GM18511 (cell line): ENCODE measurements at regions not wholly inside any gene's neighbourhood (a gene's known extent, or its start where the extent isn't known, plus 50 kb on each side); places are given as distances from the start of the nearest gene placed in this dataset.

Source experiments
- ATAC-seq: cut with Tn5 transposase; IDR thresholded peaks from one replicate; pipeline ENCODE4 v1.9.1; 2021; ENCODE audit warnings: mild to moderate bottlenecking, moderate library complexity; ENCODE audit not compliant: unreplicated experiment

- ATAC-seq, result no peak
Measured at GRCh38 chr9:109910671-109911518, 130.9 kb downstream of the PALM2AKAP2 start.

- no peak for ATAC-seq
Measured at GRCh38 chr9:109912082-109912582, 132.1 kb downstream of the PALM2AKAP2 start.

- ATAC-seq, result peak; percentile 54
Measured at GRCh38 chr9:109912726-109913460, 132.9 kb downstream of the PALM2AKAP2 start.

GRCh38 chr9:109913461-109913810 is 133.4 kb downstream of the PALM2AKAP2 start:
- no peak for ATAC-seq

- ATAC-seq, result peak; percentile 57
Measured at GRCh38 chr9:109914280-109915027, 134.5 kb downstream of the PALM2AKAP2 start.

GRCh38 chr9:109916316-109916715 is 136.3 kb downstream of the PALM2AKAP2 start:
- ATAC-seq, result no peak

GRCh38 chr9:109918339-109919163 is 138.6 kb downstream of the PALM2AKAP2 start:
- peak; percentile 75 for ATAC-seq

- ATAC-seq, result no peak
Measured at GRCh38 chr9:109919736-109920408, 139.9 kb downstream of the PALM2AKAP2 start.

GRCh38 chr9:109922617-109923470 is 142.8 kb downstream of the PALM2AKAP2 start:
- ATAC-seq, result no peak

- no peak for ATAC-seq
Measured at GRCh38 chr9:109923471-109923760, 143.4 kb downstream of the PALM2AKAP2 start.

- ATAC-seq, result no peak
Measured at GRCh38 chr9:109923806-109924205, 143.8 kb downstream of the PALM2AKAP2 start.

GRCh38 chr9:109925799-109926198 is 145.8 kb downstream of the PALM2AKAP2 start:
- no peak for ATAC-seq

GRCh38 chr9:109926421-109926869 is 146.4 kb downstream of the PALM2AKAP2 start:
- no peak for ATAC-seq

- ATAC-seq, result no peak
Measured at GRCh38 chr9:109931623-109932022, 151.6 kb downstream of the PALM2AKAP2 start.

GRCh38 chr9:109934136-109934856 is 154.3 kb downstream of the PALM2AKAP2 start:
- no peak for ATAC-seq

- no peak for ATAC-seq
Measured at GRCh38 chr9:109934857-109935215, 154.8 kb downstream of the PALM2AKAP2 start.

- ATAC-seq, result no peak
Measured at GRCh38 chr9:109935406-109936087, 155.5 kb downstream of the PALM2AKAP2 start.
